DND-41 (cell line): ENCODE measurements at regions not wholly inside any gene's neighbourhood (a gene's known extent, or its start where the extent isn't known, plus 50 kb on each side); places are given as distances from the start of the nearest gene placed in this dataset.

Experiments
- EZH2 ChIP-seq: IDR thresholded peaks from 3 replicates; pipeline ENCODE4 v1.6.1; 2012; ENCODE audit warnings: borderline replicate concordance, low read depth, mild to moderate bottlenecking, moderate library complexity, low read length, inconsistent platforms; ENCODE audit not compliant: severe bottlenecking
- TF ChIP-seq, protein P1 (sequence below): IDR thresholded peaks from 2 replicates; pipeline ENCODE4 v1.5.1; 2012; ENCODE audit warnings: borderline replicate concordance, low read length, moderate library complexity, mild to moderate bottlenecking; ENCODE audit not compliant: poor library complexity, severe bottlenecking; ENCODE audit errors: extremely low read depth

DNA sequence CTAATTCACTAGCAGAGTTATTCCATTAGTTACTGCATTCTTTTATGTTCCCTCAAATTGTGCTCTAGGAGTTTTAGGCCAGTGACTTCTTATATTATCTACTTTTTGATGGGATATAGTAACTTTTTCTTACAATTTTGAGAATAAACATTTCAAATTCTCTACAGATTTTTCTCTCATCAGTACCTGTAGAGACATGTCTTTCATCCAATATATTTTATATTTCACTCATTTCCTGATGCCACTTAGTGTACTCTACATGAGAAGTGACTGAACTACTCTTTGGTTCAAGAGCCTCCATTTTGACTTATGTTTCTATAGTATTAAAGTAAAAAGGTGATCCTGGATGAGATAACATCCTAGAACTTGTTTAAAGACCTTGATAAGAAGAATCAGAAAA is 108.5 kb downstream of the ELOVL4 start:
- TF ChIP-seq, protein P1, sequence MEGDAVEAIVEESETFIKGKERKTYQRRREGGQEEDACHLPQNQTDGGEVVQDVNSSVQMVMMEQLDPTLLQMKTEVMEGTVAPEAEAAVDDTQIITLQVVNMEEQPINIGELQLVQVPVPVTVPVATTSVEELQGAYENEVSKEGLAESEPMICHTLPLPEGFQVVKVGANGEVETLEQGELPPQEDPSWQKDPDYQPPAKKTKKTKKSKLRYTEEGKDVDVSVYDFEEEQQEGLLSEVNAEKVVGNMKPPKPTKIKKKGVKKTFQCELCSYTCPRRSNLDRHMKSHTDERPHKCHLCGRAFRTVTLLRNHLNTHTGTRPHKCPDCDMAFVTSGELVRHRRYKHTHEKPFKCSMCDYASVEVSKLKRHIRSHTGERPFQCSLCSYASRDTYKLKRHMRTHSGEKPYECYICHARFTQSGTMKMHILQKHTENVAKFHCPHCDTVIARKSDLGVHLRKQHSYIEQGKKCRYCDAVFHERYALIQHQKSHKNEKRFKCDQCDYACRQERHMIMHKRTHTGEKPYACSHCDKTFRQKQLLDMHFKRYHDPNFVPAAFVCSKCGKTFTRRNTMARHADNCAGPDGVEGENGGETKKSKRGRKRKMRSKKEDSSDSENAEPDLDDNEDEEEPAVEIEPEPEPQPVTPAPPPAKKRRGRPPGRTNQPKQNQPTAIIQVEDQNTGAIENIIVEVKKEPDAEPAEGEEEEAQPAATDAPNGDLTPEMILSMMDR = no peak
- no peak for TF ChIP-seq EZH2
